Naive thymus-derived CD4-positive, alpha-beta T cell (primary cell): ENCODE measurements at regions not wholly inside any gene's neighbourhood (a gene's known extent, or its start where the extent isn't known, plus 50 kb on each side); places are given as distances from the start of the nearest gene placed in this dataset.

ENCODE experiments used
- ATAC-seq: fragments of 150-1000 bp; cut with Tn5 transposase; 2 replicates; pipeline ENCODE4 v1.10.0; 2021; ENCODE audit warnings: mild to moderate bottlenecking, moderate library complexity
- CTCF ChIA-PET: fragments of 350-600 bp; sonication (Branson Sonifier 250); formaldehyde crosslinking; loops from one replicate; lab custom pipeline; 2021; ENCODE audit warnings: antibody characterized with exemption; lab: Charles Lee
- POLR2A ChIA-PET: fragments of 350-600 bp; sonication (Branson Sonifier 250); formaldehyde crosslinking; loops from one replicate; lab custom pipeline; 2021; ENCODE audit warnings: antibody characterized with exemption, inconsistent platforms; lab: Charles Lee
- DNase-seq, 9 donors: peaks; one replicate each; pipeline versions ENCODE4 v3.0.0 to v3.0.0-alpha.2; 2020 to 2022; ENCODE audit warnings: mixed read lengths in 1 of 9
- H3K27ac ChIP-seq: one replicate; pipeline ENCODE4 v1.7.0; 2013; ENCODE audit warnings: mild to moderate bottlenecking, low read depth, low read length, moderate library complexity
- H3K27me3 ChIP-seq, 2 donors: one replicate each; pipeline ENCODE4 v1.7.0; 2013; ENCODE audit warnings: low read length in 2 of 2, mild to moderate bottlenecking in 2 of 2, moderate library complexity in 2 of 2; ENCODE audit not compliant: control insufficient read depth in 2 of 2, insufficient read depth in 2 of 2
- H3K36me3 ChIP-seq, 3 experiments: 1 replicate in 2 of 3; 2 replicates in 1 of 3; pipeline ENCODE4 v1.7.0; 2013; ENCODE audit warnings: low read length in 3 of 3, mild to moderate bottlenecking in 3 of 3, moderate library complexity in 1 of 3; ENCODE audit not compliant: insufficient read depth in 3 of 3, control insufficient read depth in 2 of 3
- H3K4me1 ChIP-seq, 2 donors: one replicate each; pipeline ENCODE4 v1.7.0; 2013; ENCODE audit warnings: low read length in 2 of 2, mild to moderate bottlenecking in 2 of 2, moderate library complexity in 1 of 2; ENCODE audit not compliant: control insufficient read depth in 2 of 2, insufficient read depth in 2 of 2
- H3K4me3 ChIP-seq: 2 replicates; pipeline ENCODE4 v1.7.0; 2013; ENCODE audit warnings: mild to moderate bottlenecking, low read length
- H3K9me3 ChIP-seq, 3 experiments: 1 replicate in 2 of 3; 2 replicates in 1 of 3; pipeline ENCODE4 v1.7.0; 2013; ENCODE audit warnings: low read length in 3 of 3; ENCODE audit not compliant: control insufficient read depth in 2 of 3
- H3K27ac Mint-ChIP-seq, 9 donors: one replicate each; pipeline ENCODE4 v1.8.0; 2020 to 2022; ENCODE audit warnings: mixed read lengths in 9 of 9, mild to moderate bottlenecking in 8 of 9, moderate library complexity in 5 of 9, inconsistent platforms in 2 of 9
- H3K27me3 Mint-ChIP-seq, 5 donors: one replicate each; pipeline ENCODE4 v1.8.0; 2021 to 2022; ENCODE audit warnings: mixed read lengths in 5 of 5, mild to moderate bottlenecking in 1 of 5
- H3K36me3 Mint-ChIP-seq, 5 donors: one replicate each; pipeline ENCODE4 v1.8.0; 2020 to 2022; ENCODE audit warnings: mixed read lengths in 5 of 5, mild to moderate bottlenecking in 3 of 5, inconsistent platforms in 1 of 5
- H3K4me1 Mint-ChIP-seq, 7 donors: one replicate each; pipeline ENCODE4 v1.8.0; 2020 to 2022; ENCODE audit warnings: mixed read lengths in 7 of 7, mild to moderate bottlenecking in 3 of 7, inconsistent platforms in 1 of 7
- H3K4me3 Mint-ChIP-seq, 10 donors: one replicate each; pipeline ENCODE4 v1.8.0; 2020 to 2022; ENCODE audit warnings: mild to moderate bottlenecking in 10 of 10, mixed read lengths in 10 of 10, moderate library complexity in 6 of 10, inconsistent platforms in 2 of 10
- H3K9me3 Mint-ChIP-seq, 11 donors: one replicate each; pipeline ENCODE4 v1.8.0; 2020 to 2022; ENCODE audit warnings: mixed read lengths in 11 of 11, mild to moderate bottlenecking in 4 of 11, inconsistent platforms in 1 of 11, moderate library complexity in 1 of 11
- intact Hi-C, 2 donors: fragments of 100-400 bp; cut with micrococcal nuclease; formaldehyde crosslinking; loops; one replicate each; pipeline ENCODE4 v1.15.1; 2023

GRCh38 chr2:22897428-22897827 lies 487.6 kb upstream of the KLHL29 start:
- Histone ChIP-seq H3K27me3 (no peaks in the 10 kb centered on the region), H3K9me3 (no peaks in the 10 kb centered on the region), H3K4me3 (no peak overlapping the region), H3K36me3 (no peaks in the 10 kb centered on the region), H3K27ac (no peak overlapping the region), H3K4me1 (no peaks in the 10 kb centered on the region)
- no peak for DNase-seq
- no peak overlapping the region for H3K4me3 Mint-ChIP-seq
- no peak for ATAC-seq
- H3K36me3 Mint-ChIP-seq: no peaks in the 10 kb centered on the region
- CTCF ChIA-PET: no interaction called here
- H3K4me1 Mint-ChIP-seq: no peaks in the 10 kb centered on the region
- peaks cover 0 to 8% (median 0%) of the 10 kb centered on the region in 11 donors for H3K9me3 Mint-ChIP-seq
- peaks cover 0 to 23% (median 6%) of the 10 kb centered on the region in 5 donors for H3K27me3 Mint-ChIP-seq
- intact Hi-C loops: no loop called here
- POLR2A ChIA-PET: no interaction called here
- no peak overlapping the region for H3K27ac Mint-ChIP-seq

- POLR2A ChIA-PET: no interaction called here
Observed at GRCh38 chr2:22900674-22901073, 484.3 kb upstream of the KLHL29 start.

GRCh38 chr2:22901471-22902179 lies 483.4 kb upstream of the KLHL29 start:
- ATAC-seq: no peak
- Mint-ChIP-seq H3K4me3 (no peak overlapping the region), H3K27ac (no peak overlapping the region), H3K36me3 (no peaks in the 10 kb centered on the region), H3K4me1 (no peaks in the 10 kb centered on the region), H3K9me3 (peaks cover 0 to 3% (median 0%) of the 10 kb centered on the region in 11 donors), H3K27me3 (peaks cover 0 to 10% (median 6%) of the 10 kb centered on the region in 5 donors)
- Histone ChIP-seq H3K27ac (no peak overlapping the region), H3K36me3 (no peaks in the 10 kb centered on the region), H3K4me3 (no peak overlapping the region), H3K4me1 (no peaks in the 10 kb centered on the region), H3K27me3 (no peaks in the 10 kb centered on the region), H3K9me3 (no peaks in the 10 kb centered on the region)
- CTCF ChIA-PET: no interaction called here
- POLR2A ChIA-PET: no interaction called here
- DNase-seq: no peak
- intact Hi-C loops: no loop called here

More at GRCh38 chr2:22900674-22901073, 484.3 kb upstream of the KLHL29 start:
- no peak for DNase-seq
- intact Hi-C loops: no loop called here
- Histone ChIP-seq H3K27me3 (no peaks in the 10 kb centered on the region), H3K4me3 (no peak overlapping the region), H3K4me1 (no peaks in the 10 kb centered on the region), H3K36me3 (no peaks in the 10 kb centered on the region), H3K9me3 (no peaks in the 10 kb centered on the region), H3K27ac (no peak overlapping the region)
- H3K4me1 Mint-ChIP-seq: no peaks in the 10 kb centered on the region
- peaks cover 0 to 10% (median 6%) of the 10 kb centered on the region in 5 donors for H3K27me3 Mint-ChIP-seq
- peaks cover 0 to 3% (median 0%) of the 10 kb centered on the region in 11 donors for H3K9me3 Mint-ChIP-seq
- CTCF ChIA-PET: no interaction called here
- H3K36me3 Mint-ChIP-seq: no peaks in the 10 kb centered on the region
- H3K4me3 Mint-ChIP-seq: no peak overlapping the region
- no peak overlapping the region for H3K27ac Mint-ChIP-seq
- ATAC-seq: no peak

DNA sequence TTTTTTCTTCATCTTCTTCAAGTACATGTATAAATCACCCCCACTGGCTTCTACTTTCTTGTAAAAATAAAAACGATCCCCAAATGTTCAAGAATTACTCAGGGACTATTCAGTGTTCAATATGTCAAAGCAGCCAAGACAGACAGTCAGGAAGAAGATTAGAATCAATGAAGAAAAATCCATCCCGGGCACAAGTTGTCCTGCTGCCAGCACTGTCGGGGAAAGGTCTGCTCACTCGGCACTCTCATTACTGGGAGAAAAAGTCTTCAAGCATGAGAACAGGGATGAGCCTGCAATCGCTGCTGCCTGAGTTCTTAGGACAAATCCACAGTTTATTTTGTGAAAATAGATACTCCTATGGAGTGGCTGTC lies 482.8 kb upstream of the KLHL29 start:
- no peak for ATAC-seq
- no peak for DNase-seq
- Mint-ChIP-seq H3K4me1 (no peaks in the 10 kb centered on the region), H3K36me3 (no peaks in the 10 kb centered on the region), H3K27ac (no peak overlapping the region), H3K4me3 (no peak overlapping the region), H3K27me3 (peaks cover 0 to 10% (median 6%) of the 10 kb centered on the region in 5 donors), H3K9me3 (peaks cover 0 to 3% (median 0%) of the 10 kb centered on the region in 11 donors)
- Histone ChIP-seq H3K4me1 (no peaks in the 10 kb centered on the region), H3K9me3 (no peaks in the 10 kb centered on the region), H3K27me3 (no peaks in the 10 kb centered on the region), H3K27ac (no peak overlapping the region), H3K36me3 (no peaks in the 10 kb centered on the region), H3K4me3 (no peak overlapping the region)
- CTCF ChIA-PET: no interaction called here
- POLR2A ChIA-PET: no interaction called here
- intact Hi-C loops: no loop called here

DNA sequence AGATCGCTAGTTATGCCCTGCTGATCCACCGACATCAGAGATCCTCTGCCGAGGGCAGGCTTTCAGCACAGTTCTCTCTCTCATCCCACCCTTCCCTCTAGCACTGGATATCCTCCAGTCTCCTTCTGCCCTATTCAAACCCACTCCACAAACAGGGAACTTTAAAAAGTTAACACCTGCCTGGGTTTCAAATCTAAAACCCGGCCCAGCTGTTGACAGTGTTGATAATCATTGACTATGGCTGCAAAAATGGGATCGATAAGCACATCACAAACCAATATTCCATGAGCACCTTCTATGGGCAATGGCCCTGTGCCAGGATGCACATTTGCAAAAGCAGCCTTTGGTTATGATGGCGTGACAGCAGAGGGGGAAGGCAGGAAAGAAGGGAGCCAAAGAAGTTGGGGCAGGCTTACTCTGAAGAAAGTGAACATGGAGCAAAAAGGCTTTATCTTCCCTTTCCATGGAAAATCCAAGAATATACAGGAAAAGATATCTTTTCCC lies 482.3 kb upstream of the KLHL29 start:
- CTCF ChIA-PET: no interaction called here
- peaks cover 0 to 10% (median 6%) of the 10 kb centered on the region in 5 donors for H3K27me3 Mint-ChIP-seq
- intact Hi-C loops: no loop called here
- no peak overlapping the region for H3K4me3 Mint-ChIP-seq
- no peak overlapping the region for H3K27ac Mint-ChIP-seq
- H3K4me3 ChIP-seq: no peak overlapping the region
- H3K4me1 ChIP-seq: no peaks in the 10 kb centered on the region
- H3K36me3 Mint-ChIP-seq: no peaks in the 10 kb centered on the region
- H3K4me1 Mint-ChIP-seq: no peaks in the 10 kb centered on the region
- H3K9me3 Mint-ChIP-seq: peaks cover 0 to 3% (median 0%) of the 10 kb centered on the region in 11 donors
- no peak for DNase-seq
- no peak overlapping the region for H3K27ac ChIP-seq
- no peaks in the 10 kb centered on the region for H3K9me3 ChIP-seq
- ATAC-seq: no peak
- H3K36me3 ChIP-seq: no peaks in the 10 kb centered on the region
- no peaks in the 10 kb centered on the region for H3K27me3 ChIP-seq
- POLR2A ChIA-PET: no interaction called here

GRCh38 chr2:22903616-22904015 lies 481.4 kb upstream of the KLHL29 start:
- intact Hi-C loops: no loop called here
- H3K4me3 Mint-ChIP-seq: no peak overlapping the region
- no peaks in the 10 kb centered on the region for H3K4me1 Mint-ChIP-seq
- POLR2A ChIA-PET: no interaction called here
- H3K27ac Mint-ChIP-seq: no peak overlapping the region
- Histone ChIP-seq H3K27ac (no peak overlapping the region), H3K4me3 (no peak overlapping the region), H3K36me3 (no peaks in the 10 kb centered on the region), H3K9me3 (no peaks in the 10 kb centered on the region), H3K4me1 (no peaks in the 10 kb centered on the region), H3K27me3 (no peaks in the 10 kb centered on the region)
- ATAC-seq (no peak), DNase-seq (no peak)
- H3K9me3 Mint-ChIP-seq: peaks cover 0 to 3% (median 0%) of the 10 kb centered on the region in 11 donors
- H3K27me3 Mint-ChIP-seq: peaks cover 0 to 10% (median 6%) of the 10 kb centered on the region in 5 donors
- H3K36me3 Mint-ChIP-seq: no peaks in the 10 kb centered on the region
- CTCF ChIA-PET: no interaction called here

GRCh38 chr2:22904126-22904684 lies 480.8 kb upstream of the KLHL29 start:
- no peaks in the 10 kb centered on the region for H3K9me3 ChIP-seq
- Mint-ChIP-seq H3K4me3 (no peak overlapping the region), H3K9me3 (peaks cover 0 to 3% (median 0%) of the 10 kb centered on the region in 11 donors), H3K36me3 (no peaks in the 10 kb centered on the region), H3K27ac (no peak overlapping the region), H3K27me3 (peaks cover 0 to 10% (median 7%) of the 10 kb centered on the region in 5 donors), H3K4me1 (no peaks in the 10 kb centered on the region)
- no peak for ATAC-seq
- DNase-seq: no peak
- no peaks in the 10 kb centered on the region for H3K4me1 ChIP-seq
- POLR2A ChIA-PET: no interaction called here
- no peak overlapping the region for H3K4me3 ChIP-seq
- H3K27ac ChIP-seq: no peak overlapping the region
- CTCF ChIA-PET: no interaction called here
- H3K36me3 ChIP-seq: no peaks in the 10 kb centered on the region
- intact Hi-C loops: no loop called here
- H3K27me3 ChIP-seq: no peaks in the 10 kb centered on the region
